Omental fat pad (tissue), 3 donors: ENCODE measurements at regions not wholly inside any gene's neighbourhood (a gene's known extent, or its start where the extent isn't known, plus 50 kb on each side); places are given as distances from the start of the nearest gene placed in this dataset.

Experiments used
- ATAC-seq: fragments of 150-250 bp; one replicate; pipeline ENCODE4 v1.9.1; 2016; ENCODE audit warnings: mild to moderate bottlenecking, moderate library complexity; ENCODE audit not compliant: low FRiP score
- DNase-seq: peaks from one replicate; pipeline ENCODE4 v3.0.0-alpha.2; 2019; ENCODE audit warnings: low spot score
- TF ChIP-seq, protein P1 (sequence below), 3 donors: fragments of 450-650 bp; IDR thresholded peaks; one replicate each; pipeline ENCODE4 v1.5.1; 2016 to 2017; ENCODE audit warnings: antibody characterized with exemption in 3 of 3, mild to moderate bottlenecking in 3 of 3, moderate library complexity in 2 of 3

DNA sequence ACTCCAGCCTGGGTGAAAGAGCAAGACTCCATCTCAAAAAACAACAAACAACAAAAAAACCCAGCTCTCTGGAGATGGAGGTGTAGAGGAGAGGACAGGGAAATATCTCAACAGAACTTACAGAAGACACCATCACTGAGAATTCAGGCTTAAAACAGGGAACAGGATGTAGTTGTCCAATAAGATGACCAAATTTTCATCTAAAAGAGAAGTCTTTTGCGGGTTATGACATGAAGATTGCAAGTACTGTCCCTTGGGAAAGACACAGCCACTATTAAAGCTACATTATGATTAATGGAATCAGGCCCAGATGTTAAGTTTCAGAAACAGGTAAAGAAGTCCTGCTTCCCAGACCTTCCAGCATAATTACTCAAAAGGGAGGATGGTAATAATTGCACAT lies 235.2 kb upstream of the NRP1 start:
- ATAC-seq (no peak), DNase-seq (no peak)
- TF ChIP-seq, protein P1, sequence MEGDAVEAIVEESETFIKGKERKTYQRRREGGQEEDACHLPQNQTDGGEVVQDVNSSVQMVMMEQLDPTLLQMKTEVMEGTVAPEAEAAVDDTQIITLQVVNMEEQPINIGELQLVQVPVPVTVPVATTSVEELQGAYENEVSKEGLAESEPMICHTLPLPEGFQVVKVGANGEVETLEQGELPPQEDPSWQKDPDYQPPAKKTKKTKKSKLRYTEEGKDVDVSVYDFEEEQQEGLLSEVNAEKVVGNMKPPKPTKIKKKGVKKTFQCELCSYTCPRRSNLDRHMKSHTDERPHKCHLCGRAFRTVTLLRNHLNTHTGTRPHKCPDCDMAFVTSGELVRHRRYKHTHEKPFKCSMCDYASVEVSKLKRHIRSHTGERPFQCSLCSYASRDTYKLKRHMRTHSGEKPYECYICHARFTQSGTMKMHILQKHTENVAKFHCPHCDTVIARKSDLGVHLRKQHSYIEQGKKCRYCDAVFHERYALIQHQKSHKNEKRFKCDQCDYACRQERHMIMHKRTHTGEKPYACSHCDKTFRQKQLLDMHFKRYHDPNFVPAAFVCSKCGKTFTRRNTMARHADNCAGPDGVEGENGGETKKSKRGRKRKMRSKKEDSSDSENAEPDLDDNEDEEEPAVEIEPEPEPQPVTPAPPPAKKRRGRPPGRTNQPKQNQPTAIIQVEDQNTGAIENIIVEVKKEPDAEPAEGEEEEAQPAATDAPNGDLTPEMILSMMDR (IDR thresholded peaks at IDR 0.05): no peak

DNA sequence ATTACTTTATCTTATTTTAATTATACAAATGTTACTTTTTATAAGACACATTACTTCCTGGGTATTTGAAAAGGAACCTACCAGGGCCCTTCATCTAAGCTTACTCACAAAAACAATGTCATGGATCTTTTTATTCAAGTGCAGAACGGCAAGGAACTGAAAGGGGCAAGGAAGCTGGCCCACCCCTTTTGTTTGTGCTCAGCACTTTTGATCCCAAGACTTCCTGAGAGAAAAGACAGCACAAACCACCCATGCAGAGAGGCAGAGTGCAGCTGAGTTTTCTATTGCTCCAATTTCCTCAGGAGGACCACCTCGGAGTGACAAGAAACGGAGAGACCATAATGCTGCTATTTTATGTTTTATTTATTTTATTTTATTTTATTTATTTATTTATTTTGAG lies 232.0 kb upstream of the NRP1 start:
- TF ChIP-seq, protein P1 (IDR thresholded peaks at IDR 0.05): no peak
- ATAC-seq (no peak), DNase-seq (no peak)

DNA sequence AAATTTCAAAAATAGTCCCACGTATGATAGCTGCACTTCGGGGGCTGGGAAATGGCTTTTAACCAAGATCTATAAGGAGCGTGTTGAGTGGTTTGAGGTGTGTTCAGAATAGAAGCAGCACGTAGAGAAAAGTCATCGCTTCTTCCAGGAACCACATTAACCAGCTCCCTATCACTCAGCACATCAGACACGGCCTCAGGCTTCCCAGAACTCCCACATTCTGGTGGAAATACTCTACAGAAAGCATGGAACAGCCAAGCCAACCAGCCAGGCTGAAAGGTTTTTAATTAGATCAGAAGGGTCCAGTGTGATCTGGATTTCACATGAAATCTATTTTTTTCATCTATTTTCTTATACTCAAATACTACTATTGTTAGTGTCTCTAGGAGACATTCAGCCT lies 231.5 kb upstream of the NRP1 start:
- TF ChIP-seq, protein P1 (IDR thresholded peaks at IDR 0.05): no peak
- DNase-seq: no peak
- ATAC-seq: no peak

DNA sequence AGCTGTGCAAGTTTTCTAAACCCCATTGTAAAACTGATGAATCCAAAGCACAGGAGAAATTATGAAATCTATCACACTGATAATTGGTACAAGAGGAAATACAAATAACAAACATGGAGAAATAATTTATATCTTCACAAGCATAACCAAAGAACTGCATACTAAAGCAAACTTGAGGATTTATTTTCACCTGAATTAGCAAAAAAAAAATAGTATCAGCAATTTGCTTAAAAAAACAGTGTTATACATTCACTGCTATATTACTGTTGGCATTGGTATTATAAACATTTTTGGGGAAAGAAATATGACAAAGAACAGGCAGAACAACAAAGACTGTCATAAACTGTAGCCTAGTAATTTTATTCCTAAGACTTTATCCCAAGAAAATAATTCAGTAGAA lies 230.8 kb upstream of the NRP1 start:
- DNase-seq: no peak
- no peak for ATAC-seq
- TF ChIP-seq, protein P1 (IDR thresholded peaks at IDR 0.05): no peak

DNA sequence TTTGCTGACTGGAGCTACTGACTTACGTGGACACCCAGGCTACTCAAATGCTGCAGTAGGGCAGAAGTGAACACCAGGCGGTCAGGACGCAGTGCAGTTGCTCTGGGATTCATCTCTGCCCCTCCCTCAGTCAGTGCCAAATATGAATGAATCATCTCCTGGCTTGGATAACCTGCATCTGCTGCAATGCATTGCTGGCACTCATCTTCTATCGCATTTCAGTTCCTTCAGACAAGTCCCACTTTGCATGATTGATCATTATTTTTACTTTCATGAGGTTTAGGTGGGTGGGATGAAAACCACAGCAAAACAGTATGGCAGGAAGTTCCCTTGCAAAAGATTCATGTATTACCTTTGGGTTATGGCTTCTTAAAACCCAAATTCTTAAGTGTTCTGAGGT lies 224.6 kb upstream of the NRP1 start:
- ATAC-seq: peak; percentile 94
- TF ChIP-seq, protein P1 (IDR thresholded peaks at IDR 0.05): no peak
- no peak for DNase-seq

DNA sequence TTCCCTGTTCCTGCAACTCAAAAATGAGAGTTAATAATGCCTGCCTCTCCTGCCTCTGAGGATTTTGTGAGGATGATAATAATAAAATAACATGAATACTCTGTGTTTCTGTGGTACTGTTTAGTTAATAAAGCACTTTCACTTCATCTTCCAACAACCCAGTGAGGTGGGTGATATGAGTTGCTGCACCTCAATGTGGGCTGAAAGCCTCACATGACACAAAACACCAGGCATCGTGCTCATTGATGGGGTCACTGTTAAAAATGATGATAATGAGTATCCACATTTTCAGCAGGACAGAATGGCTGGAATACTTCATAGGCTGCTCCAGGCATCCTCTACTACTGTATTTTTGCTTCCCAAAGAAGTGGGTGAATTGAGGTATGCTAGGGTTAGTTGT lies 222.8 kb upstream of the NRP1 start:
- DNase-seq (no peak), ATAC-seq (no peak)
- TF ChIP-seq, protein P1 (IDR thresholded peaks at IDR 0.05): no peak

DNA sequence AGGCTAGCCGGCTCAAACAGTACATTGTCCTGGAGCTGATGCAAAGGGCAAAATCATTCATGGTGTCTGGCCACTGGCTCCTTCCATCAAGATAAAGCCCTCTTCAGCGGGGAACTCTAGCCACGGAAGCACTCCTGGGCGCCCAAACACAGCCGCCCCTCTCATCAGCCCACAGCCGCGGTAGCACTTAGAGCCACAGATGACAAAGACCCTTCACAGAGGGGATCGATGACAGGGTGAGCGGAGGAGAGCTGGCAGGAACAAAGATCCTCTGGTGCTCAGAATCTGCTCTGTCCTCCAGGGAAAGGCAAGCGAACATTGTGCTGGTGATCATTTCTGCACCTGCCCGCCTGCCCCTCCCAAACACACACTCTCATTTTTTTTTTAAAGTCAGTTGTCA lies 222.2 kb upstream of the NRP1 start:
- no peak for ATAC-seq
- TF ChIP-seq, protein P1 (IDR thresholded peaks at IDR 0.05): no peak
- DNase-seq: no peak
